Natural killer cell treated with Interleukin-12 subunit alpha and Interleukin-12 subunit beta and Interleukin-15 and Interleukin-18, amount 100 ng/mL, for 72 hours (primary cell): ENCODE measurements at regions not wholly inside any gene's neighbourhood (a gene's known extent, or its start where the extent isn't known, plus 50 kb on each side); places are given as distances from the start of the nearest gene placed in this dataset.
A peak's percentile ranks its signal among the peaks of the same experiment; 100 is the strongest.
"Not testable (repeated sequence)": the region's sequence is repeated elsewhere in the genome, so short reads cannot be mapped to it uniquely, and the experiment has no call there.

Experiments
- ATAC-seq, 2 donors: fragments of 150-1000 bp; cut with Tn5 transposase in 1 of 2; sonication (Bioruptor Pico), chemical (Tn5 transposase) in 1 of 2; 2 replicates each; pipeline ENCODE4 v1.10.0; 2021
- DNase-seq: peaks from one replicate; pipeline ENCODE4 v3.0.0; 2022; ENCODE audit warnings: low spot score
- H3K27ac Mint-ChIP-seq, 2 donors: 1 replicate in 1 of 2; 2 replicates in 1 of 2; pipeline ENCODE4 v1.8.0; 2022; ENCODE audit warnings: mixed read lengths in 2 of 2, mild to moderate bottlenecking in 1 of 2, moderate library complexity in 1 of 2
- H3K27me3 Mint-ChIP-seq, 2 donors: 1 replicate in 1 of 2; 2 replicates in 1 of 2; pipeline ENCODE4 v1.8.0; 2022; ENCODE audit warnings: mixed read lengths in 2 of 2
- H3K36me3 Mint-ChIP-seq: one replicate; pipeline ENCODE4 v1.8.0; 2022; ENCODE audit warnings: mixed read lengths
- H3K4me1 Mint-ChIP-seq, 2 donors: 1 replicate in 1 of 2; 2 replicates in 1 of 2; pipeline ENCODE4 v1.8.0; 2022; ENCODE audit warnings: low read depth in 2 of 2, mixed read lengths in 2 of 2, mild to moderate bottlenecking in 1 of 2
- H3K4me3 Mint-ChIP-seq: one replicate; pipeline ENCODE4 v1.8.0; 2022; ENCODE audit warnings: mixed read lengths
- H3K9me3 Mint-ChIP-seq: 2 replicates; pipeline ENCODE4 v1.8.0; 2022; ENCODE audit warnings: mixed read lengths

- DNase-seq (peak; percentile 53), ATAC-seq (no peak)
- H3K27ac Mint-ChIP-seq = no peak overlapping the region
- no peaks in the 10 kb centered on the region for H3K4me1 Mint-ChIP-seq
- no peaks in the 10 kb centered on the region for H3K36me3 Mint-ChIP-seq
- H3K9me3 Mint-ChIP-seq = no peaks in the 10 kb centered on the region
- H3K27me3 Mint-ChIP-seq = no peaks in the 10 kb centered on the region
- H3K4me3 Mint-ChIP-seq = no peak overlapping the region
Measured at GRCh38 chr1:4062992-4063391, 162.9 kb upstream of the C1orf174 start.

- DNase-seq (no peak), ATAC-seq (no peak)
- Mint-ChIP-seq H3K27me3 (no peaks in the 10 kb centered on the region), H3K4me3 (no peak overlapping the region), H3K36me3 (no peaks in the 10 kb centered on the region), H3K4me1 (no peaks in the 10 kb centered on the region), H3K27ac (no peak overlapping the region), H3K9me3 (no peaks in the 10 kb centered on the region)
Measured at GRCh38 chr1:4063516-4063915, 163.4 kb upstream of the C1orf174 start.

GRCh38 chr1:4064150-4064889, 164.2 kb upstream of the C1orf174 start:
- no peaks in the 10 kb centered on the region for H3K27me3 Mint-ChIP-seq
- no peak for ATAC-seq

GRCh38 chr1:4066860-4067599, 167.0 kb upstream of the C1orf174 start:
- Mint-ChIP-seq H3K4me1 (no peaks in the 10 kb centered on the region), H3K36me3 (no peaks in the 10 kb centered on the region), H3K27me3 (peaks cover 5 to 18% of the 10 kb centered on the region in 2 donors), H3K27ac (no peak overlapping the region), H3K4me3 (no peak overlapping the region), H3K9me3 (no peaks in the 10 kb centered on the region)
- ATAC-seq (no peak), DNase-seq (no peak)

More at GRCh38 chr1:4064150-4064889, 164.2 kb upstream of the C1orf174 start:
- no peaks in the 10 kb centered on the region for H3K4me1 Mint-ChIP-seq
- H3K9me3 Mint-ChIP-seq = no peaks in the 10 kb centered on the region
- H3K27ac Mint-ChIP-seq = no peak overlapping the region
- no peak overlapping the region for H3K4me3 Mint-ChIP-seq
- H3K36me3 Mint-ChIP-seq = no peaks in the 10 kb centered on the region
- DNase-seq = no peak

GRCh38 chr1:4068076-4068475, 168.0 kb upstream of the C1orf174 start:
- H3K9me3 Mint-ChIP-seq = no peaks in the 10 kb centered on the region
- no peak overlapping the region for H3K27ac Mint-ChIP-seq
- no peaks in the 10 kb centered on the region for H3K4me1 Mint-ChIP-seq
- no peaks in the 10 kb centered on the region for H3K36me3 Mint-ChIP-seq
- no peak overlapping the region for H3K4me3 Mint-ChIP-seq
- peak; percentile 31 for DNase-seq
- no peak for ATAC-seq
- H3K27me3 Mint-ChIP-seq = peaks cover 9 to 21% of the 10 kb centered on the region in 2 donors

GRCh38 chr1:4071653-4072052, 171.6 kb upstream of the C1orf174 start:
- no peaks in the 10 kb centered on the region for H3K9me3 Mint-ChIP-seq
- H3K27me3 Mint-ChIP-seq = peaks cover 9 to 25% of the 10 kb centered on the region in 2 donors
- no peak overlapping the region for H3K4me3 Mint-ChIP-seq
- ATAC-seq (no peak), DNase-seq (peak; percentile 2)
- H3K36me3 Mint-ChIP-seq = no peaks in the 10 kb centered on the region
- no peaks in the 10 kb centered on the region for H3K4me1 Mint-ChIP-seq
- H3K27ac Mint-ChIP-seq = no peak overlapping the region

GRCh38 chr1:4072481-4073153, 172.5 kb upstream of the C1orf174 start:
- Mint-ChIP-seq H3K27ac (no peak overlapping the region), H3K9me3 (no peaks in the 10 kb centered on the region), H3K36me3 (no peaks in the 10 kb centered on the region), H3K4me1 (no peaks in the 10 kb centered on the region), H3K4me3 (no peak overlapping the region), H3K27me3 (peaks cover 9 to 25% of the 10 kb centered on the region in 2 donors)
- ATAC-seq = no peak
- DNase-seq = peak; percentile 25

GRCh38 chr1:4075436-4076225, 175.6 kb upstream of the C1orf174 start:
- Mint-ChIP-seq H3K9me3 (no peaks in the 10 kb centered on the region), H3K27me3 (peaks cover 9 to 25% of the 10 kb centered on the region in 2 donors), H3K4me3 (no peak overlapping the region), H3K27ac (no peak overlapping the region), H3K4me1 (no peaks in the 10 kb centered on the region), H3K36me3 (no peaks in the 10 kb centered on the region)
- DNase-seq (peak; percentile 35), ATAC-seq (no peak)

- DNase-seq (no peak), ATAC-seq (peak in 1 of 2 donors; percentile 43)
- H3K4me1 Mint-ChIP-seq = no peaks in the 10 kb centered on the region
- no peak overlapping the region for H3K27ac Mint-ChIP-seq
- H3K27me3 Mint-ChIP-seq = peaks cover 9 to 20% of the 10 kb centered on the region in 2 donors
- no peaks in the 10 kb centered on the region for H3K9me3 Mint-ChIP-seq
- no peak overlapping the region for H3K4me3 Mint-ChIP-seq
- H3K36me3 Mint-ChIP-seq = no peaks in the 10 kb centered on the region
Measured at GRCh38 chr1:4076346-4076745, 176.3 kb upstream of the C1orf174 start.

GRCh38 chr1:4078091-4078962, 178.3 kb upstream of the C1orf174 start:
- not testable (repeated sequence) for H3K9me3 Mint-ChIP-seq, H3K27ac Mint-ChIP-seq, H3K4me1 Mint-ChIP-seq, H3K4me3 Mint-ChIP-seq, H3K27me3 Mint-ChIP-seq, ATAC-seq, H3K36me3 Mint-ChIP-seq
- DNase-seq = peak; percentile 50

GRCh38 chr1:4079815-4080214, 179.7 kb upstream of the C1orf174 start:
- DNase-seq (no peak), ATAC-seq (no peak)
- no peaks in the 10 kb centered on the region for H3K36me3 Mint-ChIP-seq
- no peaks in the 10 kb centered on the region for H3K9me3 Mint-ChIP-seq
- H3K4me3 Mint-ChIP-seq = no peak overlapping the region
- H3K4me1 Mint-ChIP-seq = no peaks in the 10 kb centered on the region
- H3K27ac Mint-ChIP-seq = no peak overlapping the region
- H3K27me3 Mint-ChIP-seq = peaks cover 3 to 15% of the 10 kb centered on the region in 2 donors

- DNase-seq (no peak), ATAC-seq (peak in 1 of 2 donors; percentile 49)
- H3K27me3 Mint-ChIP-seq = peaks cover 5 to 20% of the 10 kb centered on the region in 2 donors
- no peaks in the 10 kb centered on the region for H3K4me1 Mint-ChIP-seq
- no peaks in the 10 kb centered on the region for H3K36me3 Mint-ChIP-seq
- no peak overlapping the region for H3K27ac Mint-ChIP-seq
- H3K9me3 Mint-ChIP-seq = no peaks in the 10 kb centered on the region
- H3K4me3 Mint-ChIP-seq = no peak overlapping the region
Measured at GRCh38 chr1:4081806-4082711, 182.0 kb upstream of the C1orf174 start.
